ENCODE measurements at regions not wholly inside any gene's neighbourhood (a gene's known extent, or its start where the extent isn't known, plus 50 kb on each side); places are given as distances from the start of the nearest gene placed in this dataset.
"Not testable (repeated sequence)": the region's sequence is repeated elsewhere in the genome, so short reads cannot be mapped to it uniquely, and the experiment has no call there.

DNA sequence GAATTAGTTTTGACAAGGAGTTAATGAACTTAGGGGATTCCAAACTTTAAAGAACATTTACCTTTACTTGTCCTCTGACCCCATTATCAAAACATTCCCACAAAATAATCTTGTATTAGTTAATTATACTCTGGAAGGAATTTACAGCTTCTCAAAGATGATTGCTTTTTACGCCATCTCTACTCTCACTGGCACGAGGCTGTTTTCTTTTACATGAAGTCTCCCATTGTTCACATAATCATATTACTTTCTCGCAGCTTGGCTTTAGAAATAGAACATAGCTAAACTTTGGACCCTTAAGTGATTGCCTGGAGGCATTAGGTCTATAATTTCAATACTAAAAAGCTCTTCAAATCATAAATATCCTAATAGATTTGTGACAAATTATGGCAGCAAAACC lies 592.9 kb downstream of the TRIML1 start:
- Histone ChIP-seq H3K27me3 (ENCODE audit: control insufficient read depth in 1 of 2, insufficient read depth in 1 of 2, low read length in 2 of 2) (no peaks in the 10 kb centered on the region), H3K9ac (ENCODE audit: low read length) (no peak overlapping the region), H2AK5ac (ENCODE audit: low read length, severe bottlenecking) (no peak overlapping the region), H2BK120ac (ENCODE audit: low read depth, low read length) (no peak overlapping the region), H3K4me3 (ENCODE audit: insufficient read depth in 1 of 2, low read depth in 1 of 2, low read length in 2 of 2) (no peak overlapping the region), H3K4ac (ENCODE audit: low read depth in 1 of 2, low read length in 2 of 2) (no peak overlapping the region), H3K23ac (ENCODE audit: low read length in 2 of 2) (no peak overlapping the region), H3K18ac (ENCODE audit: low read depth in 1 of 2, low read length in 2 of 2) (no peak overlapping the region), H2BK15ac (ENCODE audit: low read depth, poor library complexity, severe bottlenecking) (no peak overlapping the region), H3K36me3 (ENCODE audit: control insufficient read depth in 1 of 2, insufficient read depth in 2 of 2, low read depth in 1 of 2, low read length in 2 of 2) (no peaks in the 10 kb centered on the region), H3K14ac (ENCODE audit: low read length in 2 of 2) (no peak overlapping the region), H3K4me1 (ENCODE audit: control insufficient read depth, insufficient read depth, low read depth, low read length) (no peaks in the 10 kb centered on the region), H4K8ac (ENCODE audit: low read length) (no peak overlapping the region), H3K4me2 (ENCODE audit: low read length, poor library complexity, severe bottlenecking) (no peak overlapping the region), H2BK5ac (ENCODE audit: low read depth, low read length, poor library complexity, severe bottlenecking) (no peak overlapping the region), H3K9me3 (ENCODE audit: control insufficient read depth, low read length) (no peaks in the 10 kb centered on the region), H2BK12ac (ENCODE audit: low read length in 2 of 2) (no peak overlapping the region), H2AFZ (ENCODE audit: low read depth, low read length) (no peak overlapping the region), H3K27ac (ENCODE audit: low read length, poor library complexity, severe bottlenecking) (no peak overlapping the region), H3K79me1 (replicated peaks; ENCODE audit: low read length, poor library complexity, severe bottlenecking) (no peaks in the 10 kb centered on the region), H4K91ac (ENCODE audit: low read length) (no peak overlapping the region)
- DNase-seq: no peak
- WGBS: 97% methylated on average over 3 of the region's 3 CpGs

DNA sequence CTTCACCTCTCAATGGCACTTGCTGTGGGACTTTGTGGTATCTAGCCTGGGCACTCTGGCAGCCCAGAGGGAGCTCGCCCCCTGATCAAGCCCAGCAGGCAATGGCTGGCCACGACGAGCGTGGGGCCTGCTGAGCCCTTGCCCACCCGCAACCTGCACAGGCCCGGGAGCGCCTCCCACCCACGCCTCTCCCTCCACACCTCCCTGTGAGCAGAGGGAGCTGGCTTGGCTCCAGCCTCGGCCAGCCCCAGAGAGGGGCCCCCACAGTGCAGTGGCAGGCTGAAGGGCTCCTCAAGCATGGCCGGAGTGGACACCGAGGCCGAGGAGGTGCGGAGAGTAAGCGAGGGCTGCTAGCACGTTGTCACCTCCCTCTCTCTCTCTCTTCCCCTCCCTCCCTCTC lies 595.8 kb downstream of the TRIML1 start:
- H3K4ac ChIP-seq (ENCODE audit: low read depth in 1 of 2, low read length in 2 of 2): no peak overlapping the region
- no peak overlapping the region for H2BK120ac ChIP-seq (ENCODE audit: low read depth, low read length)
- H2BK12ac ChIP-seq (ENCODE audit: low read length in 2 of 2): no peak overlapping the region
- no peak overlapping the region for H3K18ac ChIP-seq (ENCODE audit: low read depth in 1 of 2, low read length in 2 of 2)
- H3K9ac ChIP-seq (ENCODE audit: low read length): no peak overlapping the region
- no peak overlapping the region for H4K91ac ChIP-seq (ENCODE audit: low read length)
- H4K8ac ChIP-seq (ENCODE audit: low read length): no peak overlapping the region
- no peak overlapping the region for H3K4me2 ChIP-seq (ENCODE audit: low read length, poor library complexity, severe bottlenecking)
- no peak overlapping the region for H2AK5ac ChIP-seq (ENCODE audit: low read length, severe bottlenecking)
- H2AFZ ChIP-seq (ENCODE audit: low read depth, low read length): no peak overlapping the region
- no peaks in the 10 kb centered on the region for H3K27me3 ChIP-seq (ENCODE audit: control insufficient read depth in 1 of 2, insufficient read depth in 1 of 2, low read length in 2 of 2)
- no peaks in the 10 kb centered on the region for H3K79me1 ChIP-seq (replicated peaks; ENCODE audit: low read length, poor library complexity, severe bottlenecking)
- H2BK15ac ChIP-seq (ENCODE audit: low read depth, poor library complexity, severe bottlenecking): no peak overlapping the region
- H3K14ac ChIP-seq (ENCODE audit: low read length in 2 of 2): no peak overlapping the region
- no peaks in the 10 kb centered on the region for H3K4me1 ChIP-seq (ENCODE audit: control insufficient read depth, insufficient read depth, low read depth, low read length)
- no peak overlapping the region for H3K4me3 ChIP-seq (ENCODE audit: insufficient read depth in 1 of 2, low read depth in 1 of 2, low read length in 2 of 2)
- H2BK5ac ChIP-seq (ENCODE audit: low read depth, low read length, poor library complexity, severe bottlenecking): no peak overlapping the region
- WGBS: 98% methylated on average over 15 of the region's 15 CpGs
- H3K36me3 ChIP-seq (ENCODE audit: control insufficient read depth in 1 of 2, insufficient read depth in 2 of 2, low read depth in 1 of 2, low read length in 2 of 2): no peaks in the 10 kb centered on the region
- H3K27ac ChIP-seq (ENCODE audit: low read length, poor library complexity, severe bottlenecking): no peak overlapping the region
- H3K23ac ChIP-seq (ENCODE audit: low read length in 2 of 2): no peak overlapping the region
- DNase-seq: no peak
- no peaks in the 10 kb centered on the region for H3K9me3 ChIP-seq (ENCODE audit: control insufficient read depth, low read length)

DNA sequence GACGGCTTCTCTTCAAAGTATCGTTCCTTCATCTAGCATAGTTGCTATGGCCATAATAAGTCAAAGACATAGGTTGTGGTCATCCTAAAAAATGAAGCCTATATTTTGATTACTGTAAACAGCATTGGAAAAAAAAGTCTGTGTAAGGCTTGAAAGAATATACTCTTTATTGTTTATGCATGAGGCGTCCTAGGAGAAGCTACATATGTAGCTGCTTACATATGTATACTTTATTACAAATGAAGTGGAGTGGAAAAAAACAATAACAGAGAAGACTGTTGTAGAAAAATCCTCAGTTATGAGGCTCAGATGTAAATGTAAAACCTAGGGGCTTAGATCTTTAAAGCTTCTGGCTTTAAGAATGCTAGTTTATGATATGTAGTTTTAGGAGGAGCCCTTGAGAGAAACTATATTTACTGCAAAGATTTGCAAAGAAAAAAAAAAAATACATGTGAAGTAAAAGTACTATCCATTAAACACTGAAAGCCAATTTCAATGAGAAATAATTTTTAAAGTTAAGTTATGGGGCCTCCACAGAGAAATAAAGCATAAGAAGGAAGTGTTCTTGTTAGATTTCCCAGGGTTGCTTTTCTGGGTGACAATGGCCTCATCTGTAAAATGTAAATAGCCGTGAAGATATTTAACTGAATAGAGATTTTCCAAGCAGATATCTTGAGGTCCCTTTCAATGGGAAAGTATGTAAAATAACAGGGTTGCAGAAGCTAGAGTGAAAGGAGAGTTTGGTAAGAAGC lies 598.2 kb downstream of the TRIML1 start:
- Histone ChIP-seq H3K14ac (ENCODE audit: low read length in 2 of 2) (no peak overlapping the region), H2AK5ac (ENCODE audit: low read length, severe bottlenecking) (no peak overlapping the region), H3K18ac (ENCODE audit: low read depth in 1 of 2, low read length in 2 of 2) (no peak overlapping the region), H3K4ac (ENCODE audit: low read depth in 1 of 2, low read length in 2 of 2) (no peak overlapping the region), H3K4me1 (ENCODE audit: control insufficient read depth, insufficient read depth, low read depth, low read length) (no peaks in the 10 kb centered on the region), H3K4me3 (ENCODE audit: insufficient read depth in 1 of 2, low read depth in 1 of 2, low read length in 2 of 2) (no peak overlapping the region), H3K4me2 (ENCODE audit: low read length, poor library complexity, severe bottlenecking) (no peak overlapping the region), H3K27me3 (ENCODE audit: control insufficient read depth in 1 of 2, insufficient read depth in 1 of 2, low read length in 2 of 2) (no peaks in the 10 kb centered on the region), H3K23ac (ENCODE audit: low read length in 2 of 2) (no peak overlapping the region), H4K91ac (ENCODE audit: low read length) (no peak overlapping the region), H2AFZ (ENCODE audit: low read depth, low read length) (no peak overlapping the region), H2BK120ac (ENCODE audit: low read depth, low read length) (no peak overlapping the region), H3K36me3 (ENCODE audit: control insufficient read depth in 1 of 2, insufficient read depth in 2 of 2, low read depth in 1 of 2, low read length in 2 of 2) (no peaks in the 10 kb centered on the region), H2BK15ac (ENCODE audit: low read depth, poor library complexity, severe bottlenecking) (no peak overlapping the region), H4K8ac (ENCODE audit: low read length) (no peak overlapping the region), H2BK5ac (ENCODE audit: low read depth, low read length, poor library complexity, severe bottlenecking) (no peak overlapping the region), H3K9ac (ENCODE audit: low read length) (no peak overlapping the region), H3K79me1 (replicated peaks; ENCODE audit: low read length, poor library complexity, severe bottlenecking) (no peaks in the 10 kb centered on the region), H2BK12ac (ENCODE audit: low read length in 2 of 2) (no peak overlapping the region), H3K9me3 (ENCODE audit: control insufficient read depth, low read length) (no peaks in the 10 kb centered on the region), H3K27ac (ENCODE audit: low read length, poor library complexity, severe bottlenecking) (no peak overlapping the region)
- 90% methylated on average over 1 of the region's 4 CpGs for WGBS
- DNase-seq: no peak

DNA sequence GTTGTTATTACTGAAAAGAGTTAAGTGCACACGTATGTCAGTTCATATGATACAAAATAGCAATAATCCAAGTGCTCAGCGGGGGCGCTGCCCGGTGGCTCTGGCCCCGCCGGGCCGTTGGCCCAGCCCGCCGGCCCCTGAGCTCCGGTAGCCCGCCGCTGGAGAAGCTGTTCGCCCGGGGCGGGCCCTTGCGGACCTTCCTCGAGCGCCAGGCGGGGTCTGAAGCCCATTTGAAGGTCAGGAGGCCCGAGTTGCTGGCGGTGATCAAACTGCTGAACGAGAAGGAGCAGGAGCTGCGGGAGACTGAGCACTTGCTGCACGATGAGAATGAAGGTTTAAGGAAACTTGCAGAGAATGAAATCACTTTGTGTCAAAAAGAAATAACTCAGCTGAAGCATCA lies 599.0 kb downstream of the TRIML1 start:
- not testable (repeated sequence) for H3K18ac ChIP-seq (ENCODE audit: low read depth in 1 of 2, low read length in 2 of 2); H3K23ac ChIP-seq (ENCODE audit: low read length in 2 of 2); H4K8ac ChIP-seq (ENCODE audit: low read length); H3K14ac ChIP-seq (ENCODE audit: low read length in 2 of 2); H2AK5ac ChIP-seq (ENCODE audit: low read length, severe bottlenecking); H2BK5ac ChIP-seq (ENCODE audit: low read depth, low read length, poor library complexity, severe bottlenecking); H3K9me3 ChIP-seq (ENCODE audit: control insufficient read depth, low read length); H2BK120ac ChIP-seq (ENCODE audit: low read depth, low read length); H3K36me3 ChIP-seq (ENCODE audit: control insufficient read depth in 1 of 2, insufficient read depth in 2 of 2, low read depth in 1 of 2, low read length in 2 of 2); H3K79me1 ChIP-seq (replicated peaks; ENCODE audit: low read length, poor library complexity, severe bottlenecking); H3K4me2 ChIP-seq (ENCODE audit: low read length, poor library complexity, severe bottlenecking); H3K27ac ChIP-seq (ENCODE audit: low read length, poor library complexity, severe bottlenecking); H2BK15ac ChIP-seq (ENCODE audit: low read depth, poor library complexity, severe bottlenecking); H3K4me1 ChIP-seq (ENCODE audit: control insufficient read depth, insufficient read depth, low read depth, low read length); H3K4ac ChIP-seq (ENCODE audit: low read depth in 1 of 2, low read length in 2 of 2); H4K91ac ChIP-seq (ENCODE audit: low read length); H3K27me3 ChIP-seq (ENCODE audit: control insufficient read depth in 1 of 2, insufficient read depth in 1 of 2, low read length in 2 of 2); DNase-seq; H2AFZ ChIP-seq (ENCODE audit: low read depth, low read length); H2BK12ac ChIP-seq (ENCODE audit: low read length in 2 of 2)
- 97% methylated on average over 15 of the region's 24 CpGs for WGBS
- Histone ChIP-seq H3K9ac (ENCODE audit: low read length) (peak overlapping the region; percentile 70), H3K4me3 (ENCODE audit: insufficient read depth in 1 of 2, low read depth in 1 of 2, low read length in 2 of 2) (peak overlapping the region; percentile 49 to 69)
